Esophagus squamous epithelium (tissue), 5 donors: ENCODE measurements at regions not wholly inside any gene's neighbourhood (a gene's known extent, or its start where the extent isn't known, plus 50 kb on each side); places are given as distances from the start of the nearest gene placed in this dataset.

Experiments used
- DNase-seq: peaks from one replicate; lab custom pipeline; 2025; lab: John Stamatoyannopoulos, UW
- H3K27ac ChIP-seq, 4 donors: fragments of 200-600 bp; sonication (generic); one replicate each; pipeline ENCODE4 v1.5.1; 2016 to 2019; ENCODE audit warnings: mild to moderate bottlenecking in 1 of 4
- H3K27me3 ChIP-seq, 4 donors: fragments of 200-600 bp; sonication (generic); 1 replicate in 3 of 4; 2 replicates in 1 of 4; pipeline versions ENCODE4 v1.5.1 to v1.6.0; 2017 to 2021; ENCODE audit warnings: antibody characterized with exemption in 1 of 4
- H3K36me3 ChIP-seq, 3 donors: fragments of 200-600 bp; sonication (generic); one replicate each; pipeline ENCODE4 v1.5.1; 2016 to 2019
- H3K4me1 ChIP-seq, 3 donors: fragments of 200-600 bp; sonication (generic); one replicate each; pipeline ENCODE4 v1.5.1; 2017 to 2019
- H3K4me3 ChIP-seq, 4 donors: fragments of 200-600 bp; sonication (generic); 1 replicate in 3 of 4; 2 replicates in 1 of 4; pipeline ENCODE4 v1.5.1; 2016 to 2019; ENCODE audit warnings: mild to moderate bottlenecking in 2 of 4, moderate library complexity in 1 of 4
- H3K9me3 ChIP-seq, 3 donors: fragments of 200-600 bp; sonication (generic); one replicate each; pipeline ENCODE4 v1.5.1; 2016 to 2019
- CTCF ChIP-seq, 6 experiments: fragments of 450-650 bp in 4 of 6; fragments of 200-600 bp in 2 of 6; sonication (generic) in 2 of 6; IDR thresholded peaks; one replicate each; pipeline ENCODE4 v1.5.1; 2016 to 2019; ENCODE audit warnings: antibody characterized with exemption in 6 of 6, mild to moderate bottlenecking in 4 of 6, moderate library complexity in 4 of 6
- POLR2A ChIP-seq, 4 donors: fragments of 450-650 bp; IDR thresholded peaks; one replicate each; pipeline ENCODE4 v1.6.1; 2017; ENCODE audit warnings: antibody characterized with exemption in 4 of 4, mild to moderate bottlenecking in 4 of 4, moderate library complexity in 3 of 4
- WGBS, 2 donors: methylation state at CpG; one replicate each; pipeline ENCODE4 v1.1.5; 2018; 5-methylcytosine and 5-hydroxymethylcytosine counted together
- intact Hi-C: fragments of 100-400 bp; cut with DNase I; formaldehyde crosslinking; loops from one replicate; pipeline ENCODE4 v1.15.0; 2022
- donor health status: DM: yes; HTN: yes; CAD: no.

- TF ChIP-seq CTCF (IDR thresholded peaks at IDR 0.05) (no peak), POLR2A (IDR thresholded peaks at IDR 0.05) (no peak)
- intact Hi-C loops: loop anchor here (10.0 kb wide), 1 partner anchor 99 kb away; a partner anchor contains a TSS
- DNase-seq: no peak
- peaks cover 0 to under 1% (median 0%) of the 10 kb centered on the region in 3 donors for H3K36me3 ChIP-seq
- no peaks in the 10 kb centered on the region for H3K27me3 ChIP-seq
- H3K9me3 ChIP-seq: no peaks in the 10 kb centered on the region
- no peak overlapping the region for H3K27ac ChIP-seq
- H3K4me3 ChIP-seq: no peak overlapping the region
- H3K4me1 ChIP-seq: no peaks in the 10 kb centered on the region
- WGBS, 2 donors: 80 to 100% methylated on average over 1 of the region's 1 CpG
These were observed 169.7 kb downstream of the HAUS1 start for GRCh38 chr18:46273861-46274260.

DNA sequence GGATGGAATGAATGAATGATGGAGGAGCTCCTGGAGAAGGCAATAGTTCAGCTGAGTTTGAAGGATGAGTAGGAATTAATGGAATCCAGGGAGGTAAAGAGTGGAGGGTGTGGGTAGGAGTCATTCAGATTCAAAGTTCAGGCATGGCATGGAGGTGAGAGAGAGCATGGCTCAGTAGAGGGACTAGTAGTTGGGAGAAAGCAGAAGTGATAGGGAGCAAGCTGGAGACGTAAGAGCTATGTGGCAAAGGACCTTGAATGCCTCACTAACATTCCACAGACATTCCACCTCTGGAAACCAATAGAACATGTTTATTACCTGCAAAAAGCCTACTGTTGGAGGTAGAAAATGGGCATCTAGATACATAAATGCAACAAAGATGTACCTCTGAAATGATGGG lies 170.1 kb downstream of the HAUS1 start:
- DNase-seq: no peak
- intact Hi-C loops: loop anchor here (10.0 kb wide), 1 partner anchor 99 kb away; a partner anchor contains a TSS
- no peak for TF ChIP-seq CTCF (IDR thresholded peaks at IDR 0.05)
- TF ChIP-seq POLR2A (IDR thresholded peaks at IDR 0.05): no peak
- Histone ChIP-seq H3K4me3 (no peak overlapping the region), H3K36me3 (no peaks in the 10 kb centered on the region), H3K4me1 (no peaks in the 10 kb centered on the region), H3K9me3 (no peaks in the 10 kb centered on the region), H3K27ac (no peak overlapping the region), H3K27me3 (no peaks in the 10 kb centered on the region)
- WGBS, 2 donors: 77 to 88% methylated on average over 1 of the region's 1 CpG

GRCh38 chr18:46275370-46275769 lies 171.2 kb downstream of the HAUS1 start:
- no peak overlapping the region for H3K4me3 ChIP-seq
- no peak for TF ChIP-seq CTCF (IDR thresholded peaks at IDR 0.05)
- TF ChIP-seq POLR2A (IDR thresholded peaks at IDR 0.05): no peak
- H3K9me3 ChIP-seq: no peaks in the 10 kb centered on the region
- H3K4me1 ChIP-seq: no peaks in the 10 kb centered on the region
- no peaks in the 10 kb centered on the region for H3K36me3 ChIP-seq
- no peaks in the 10 kb centered on the region for H3K27me3 ChIP-seq
- H3K27ac ChIP-seq: no peak overlapping the region
- intact Hi-C loops: loop anchor here (10.0 kb wide), 1 partner anchor 101 kb away; a partner anchor contains a TSS
- DNase-seq: no peak
- 56 to 82% methylated on average over 4 of the region's 4 CpGs for WGBS, 2 donors

DNA sequence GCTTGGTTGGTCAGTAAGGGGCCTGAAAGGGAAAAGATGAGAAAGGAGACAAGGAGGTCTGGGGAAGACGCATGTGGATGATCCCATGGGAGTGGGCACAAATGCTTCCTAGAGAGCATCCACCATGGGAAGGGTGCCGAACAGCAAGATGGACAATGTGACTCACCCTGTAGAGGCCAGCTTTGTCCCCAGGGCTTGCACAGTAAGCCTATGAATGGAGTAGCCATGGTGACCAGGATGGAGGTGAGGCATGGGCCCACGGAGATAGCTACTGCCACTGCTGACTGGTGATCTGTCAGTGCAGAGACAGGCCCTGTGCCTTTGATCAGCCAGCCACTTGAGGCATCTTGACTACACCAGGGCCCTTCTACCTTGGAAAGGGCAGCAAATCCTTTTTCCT lies 172.6 kb downstream of the HAUS1 start:
- no peak overlapping the region for H3K27ac ChIP-seq

More for the DNA sequence above, 172.6 kb downstream of the HAUS1 start:
- TF ChIP-seq POLR2A (IDR thresholded peaks at IDR 0.05) (no peak), CTCF (IDR thresholded peaks at IDR 0.05) (no peak)
- Histone ChIP-seq H3K4me1 (peaks cover 0 to 7% (median 0%) of the 10 kb centered on the region in 3 donors), H3K36me3 (no peaks in the 10 kb centered on the region), H3K4me3 (no peak overlapping the region), H3K9me3 (no peaks in the 10 kb centered on the region), H3K27me3 (no peaks in the 10 kb centered on the region)
- 75 to 93% methylated on average over 2 to 3 of the region's 3 CpGs for WGBS, 2 donors
- intact Hi-C loops: loop anchor here (10.0 kb wide), 1 partner anchor 102 kb away; a partner anchor contains a TSS
- DNase-seq: no peak
